ENCODE measurements at regions not wholly inside any gene's neighbourhood (a gene's known extent, or its start where the extent isn't known, plus 50 kb on each side); places are given as distances from the start of the nearest gene placed in this dataset.
A peak's percentile ranks its signal among the peaks of the same experiment; 100 is the strongest.

- no peak for DNase-seq
Observed at GRCh38 chr7:84614821-84615501, 420.4 kb upstream of the SEMA3A start.

- DNase-seq: peak; percentile 34
Observed at GRCh38 chr7:84612981-84613681, 418.5 kb upstream of the SEMA3A start.

- no peak for DNase-seq
Observed at GRCh38 chr7:84611391-84611790, 416.8 kb upstream of the SEMA3A start.

GRCh38 chr7:84610390-84610789, 415.8 kb upstream of the SEMA3A start:
- no peak for DNase-seq

GRCh38 chr7:84605301-84605700, 410.7 kb upstream of the SEMA3A start:
- no peak for DNase-seq

- no peak for DNase-seq
Observed at GRCh38 chr7:84603545-84603944, 409.0 kb upstream of the SEMA3A start.

- DNase-seq: no peak
Observed at GRCh38 chr7:84595026-84595425, 400.4 kb upstream of the SEMA3A start.

- no peak for DNase-seq
Observed at GRCh38 chr7:84591897-84592296, 397.3 kb upstream of the SEMA3A start.

GRCh38 chr7:84589012-84589411, 394.4 kb upstream of the SEMA3A start:
- DNase-seq: no peak

GRCh38 chr7:84583331-84583730, 388.7 kb upstream of the SEMA3A start:
- no peak for DNase-seq

GRCh38 chr7:84582747-84583146, 388.2 kb upstream of the SEMA3A start:
- no peak for DNase-seq

- no peak for DNase-seq
Observed at GRCh38 chr7:84578825-84579224, 384.2 kb upstream of the SEMA3A start.

GRCh38 chr7:84568781-84569180, 374.2 kb upstream of the SEMA3A start:
- no peak for DNase-seq

- DNase-seq: no peak
Observed at GRCh38 chr7:84565345-84566074, 370.9 kb upstream of the SEMA3A start.

- no peak for DNase-seq
Observed at GRCh38 chr7:84553711-84554110, 359.1 kb upstream of the SEMA3A start.

- no peak for DNase-seq
Observed at GRCh38 chr7:84549409-84549808, 354.8 kb upstream of the SEMA3A start.

- peak; percentile 50 for DNase-seq
Observed at GRCh38 chr7:84548366-84549365, 354.1 kb upstream of the SEMA3A start.

GRCh38 chr7:84547331-84547730, 352.7 kb upstream of the SEMA3A start:
- DNase-seq: peak; percentile 30

GRCh38 chr7:84546403-84546802, 351.8 kb upstream of the SEMA3A start:
- no peak for DNase-seq

GRCh38 chr7:84538268-84538667, 343.7 kb upstream of the SEMA3A start:
- no peak for DNase-seq

GRCh38 chr7:84536271-84536870, 341.8 kb upstream of the SEMA3A start:
- no peak for DNase-seq
